Gastroesophageal sphincter (tissue), 4 donors: ENCODE measurements at regions not wholly inside any gene's neighbourhood (a gene's known extent, or its start where the extent isn't known, plus 50 kb on each side); places are given as distances from the start of the nearest gene placed in this dataset.

ENCODE experiments used
- ATAC-seq: fragments of 150-250 bp; one replicate; pipeline ENCODE4 v1.9.1; 2016; ENCODE audit warnings: mild to moderate bottlenecking, moderate library complexity
- H3K27ac ChIP-seq, 4 donors: fragments of 200-600 bp; sonication (generic) in 3 of 4; 1 replicate in 3 of 4; 2 replicates in 1 of 4; pipeline ENCODE4 v1.5.1; 2016 to 2019
- H3K27me3 ChIP-seq: fragments of 200-600 bp; sonication (generic); one replicate; pipeline ENCODE4 v1.5.1; 2019
- H3K36me3 ChIP-seq, 2 donors: fragments of 200-600 bp; sonication (generic); one replicate each; pipeline ENCODE4 v1.5.1; 2019; ENCODE audit warnings: control low read depth in 1 of 2
- H3K4me1 ChIP-seq, 3 donors: fragments of 200-600 bp; sonication (generic); 1 replicate in 2 of 3; 2 replicates in 1 of 3; pipeline ENCODE4 v1.5.1; 2016 to 2019; ENCODE audit warnings: control low read depth in 2 of 3
- H3K4me3 ChIP-seq, 2 donors: fragments of 200-600 bp; sonication (generic); one replicate each; pipeline ENCODE4 v1.5.1; 2019; ENCODE audit warnings: mild to moderate bottlenecking in 1 of 2, moderate library complexity in 1 of 2
- H3K9me3 ChIP-seq, 3 donors: fragments of 200-600 bp; sonication (generic); one replicate each; pipeline ENCODE4 v1.5.1; 2017 to 2019; ENCODE audit warnings: control low read depth in 2 of 3
- CTCF ChIP-seq, 4 experiments: fragments of 200-600 bp in 2 of 4; fragments of 450-650 bp in 2 of 4; sonication (generic) in 1 of 4; IDR thresholded peaks; one replicate each; pipeline ENCODE4 v1.5.1; 2017 to 2019; ENCODE audit warnings: antibody characterized with exemption in 4 of 4, mild to moderate bottlenecking in 2 of 4, moderate library complexity in 2 of 4
- EP300 ChIP-seq: sonication (generic); formaldehyde crosslinking; IDR thresholded peaks from one replicate; pipeline ENCODE4 v1.6.1; 2017; ENCODE audit warnings: antibody characterized with exemption, mild to moderate bottlenecking
- POLR2A ChIP-seq, 2 donors: fragments of 450-650 bp; IDR thresholded peaks; one replicate each; pipeline ENCODE4 v1.6.1; 2017; ENCODE audit warnings: antibody characterized with exemption in 2 of 2, mild to moderate bottlenecking in 2 of 2, moderate library complexity in 1 of 2
- POLR2AphosphoS5 ChIP-seq: sonication (generic); formaldehyde crosslinking; IDR thresholded peaks from one replicate; pipeline ENCODE4 v1.6.1; 2017; ENCODE audit warnings: antibody characterized with exemption
- WGBS, 2 donors: methylation state at CpG; one replicate each; pipeline ENCODE4 v1.1.5; 2018; ENCODE audit warnings: low coverage in 1 of 2; 5-methylcytosine and 5-hydroxymethylcytosine counted together

GRCh38 chr5:165903835-165904234 is 2387.6 kb upstream of the WWC1 start:
- 80 to 100% methylated on average over 1 of the region's 1 CpG for WGBS, 2 donors
- Histone ChIP-seq H3K27ac (no peak overlapping the region), H3K4me3 (no peak overlapping the region), H3K36me3 (no peaks in the 10 kb centered on the region), H3K27me3 (no peaks in the 10 kb centered on the region), H3K4me1 (no peaks in the 10 kb centered on the region), H3K9me3 (no peaks in the 10 kb centered on the region)
- ATAC-seq, result no peak
- no peak for TF ChIP-seq POLR2AphosphoS5
- TF ChIP-seq POLR2A (IDR thresholded peaks at IDR 0.05), result no peak
- no peak for TF ChIP-seq EP300
- TF ChIP-seq CTCF (IDR thresholded peaks at IDR 0.05), result no peak

GRCh38 chr5:165906871-165907270 is 2384.6 kb upstream of the WWC1 start:
- no peaks in the 10 kb centered on the region for H3K36me3 ChIP-seq
- no peak overlapping the region for H3K27ac ChIP-seq
- no peak for ATAC-seq
- H3K4me3 ChIP-seq, result no peak overlapping the region
- H3K27me3 ChIP-seq, result no peaks in the 10 kb centered on the region
- no peaks in the 10 kb centered on the region for H3K4me1 ChIP-seq
- peaks cover 0 to 4% (median 0%) of the 10 kb centered on the region in 3 donors for H3K9me3 ChIP-seq
- TF ChIP-seq POLR2AphosphoS5 (no peak), CTCF (IDR thresholded peaks at IDR 0.05) (no peak), POLR2A (IDR thresholded peaks at IDR 0.05) (no peak), EP300 (no peak)

- Histone ChIP-seq H3K27me3 (no peaks in the 10 kb centered on the region), H3K4me1 (no peaks in the 10 kb centered on the region), H3K27ac (no peak overlapping the region), H3K9me3 (peaks cover 0 to 4% (median 0%) of the 10 kb centered on the region in 3 donors), H3K4me3 (no peak overlapping the region), H3K36me3 (no peaks in the 10 kb centered on the region)
- no peak for TF ChIP-seq POLR2A (IDR thresholded peaks at IDR 0.05)
- TF ChIP-seq EP300, result no peak
- TF ChIP-seq CTCF (IDR thresholded peaks at IDR 0.05), result no peak
- no peak for TF ChIP-seq POLR2AphosphoS5
- no peak for ATAC-seq
- 34 to 69% methylated on average over 2 of the region's 2 CpGs for WGBS, 2 donors
These were observed 2378.4 kb upstream of the WWC1 start for GRCh38 chr5:165913059-165913458.

- WGBS, 2 donors, result 72 to 95% methylated on average over 2 to 3 of the region's 6 CpGs
- H3K9me3 ChIP-seq, result no peaks in the 10 kb centered on the region
- H3K36me3 ChIP-seq, result no peaks in the 10 kb centered on the region
- no peaks in the 10 kb centered on the region for H3K27me3 ChIP-seq
- ATAC-seq, result no peak
- no peak overlapping the region for H3K27ac ChIP-seq
- TF ChIP-seq EP300 (no peak), POLR2A (IDR thresholded peaks at IDR 0.05) (no peak), POLR2AphosphoS5 (no peak), CTCF (IDR thresholded peaks at IDR 0.05) (no peak)
- H3K4me3 ChIP-seq, result no peak overlapping the region
- H3K4me1 ChIP-seq, result no peaks in the 10 kb centered on the region
These were observed 2377.0 kb upstream of the WWC1 start for GRCh38 chr5:165914456-165914855.

- no peaks in the 10 kb centered on the region for H3K36me3 ChIP-seq
- H3K9me3 ChIP-seq, result no peaks in the 10 kb centered on the region
- no peak for TF ChIP-seq CTCF (IDR thresholded peaks at IDR 0.05)
- no peak for TF ChIP-seq EP300
- no peak for TF ChIP-seq POLR2AphosphoS5
- TF ChIP-seq POLR2A (IDR thresholded peaks at IDR 0.05), result no peak
- H3K4me1 ChIP-seq, result no peaks in the 10 kb centered on the region
- no peak overlapping the region for H3K27ac ChIP-seq
- no peak for ATAC-seq
- H3K27me3 ChIP-seq, result no peaks in the 10 kb centered on the region
- 93 to 95% methylated on average over 2 to 4 of the region's 20 CpGs for whole genome bisulfite sequencing, 2 donors
- H3K4me3 ChIP-seq, result no peak overlapping the region
These were observed 2372.2 kb upstream of the WWC1 start for GRCh38 chr5:165919196-165919595.
